ENCODE measurements at regions not wholly inside any gene's neighbourhood (a gene's known extent, or its start where the extent isn't known, plus 50 kb on each side); places are given as distances from the start of the nearest gene placed in this dataset.

DNA sequence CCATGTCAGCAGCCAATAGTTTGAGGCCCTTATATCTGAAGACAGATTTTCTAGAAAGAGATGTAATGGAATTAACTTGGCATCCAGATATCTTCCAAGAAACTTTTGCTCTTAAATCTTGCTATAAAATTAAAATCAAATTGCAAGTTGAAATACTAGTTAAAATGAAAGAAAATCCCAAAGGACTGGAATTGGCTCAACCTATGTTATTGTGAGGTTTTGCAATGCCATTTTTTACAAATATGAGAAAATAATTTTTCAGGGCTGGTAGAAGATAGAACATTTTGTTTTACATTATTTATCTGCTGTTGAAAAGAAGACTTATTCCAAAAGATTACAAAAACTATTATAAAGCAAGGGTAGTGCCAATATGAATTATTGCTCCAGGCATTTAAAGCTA is 92.2 kb upstream of the AGTR1 start:
- no peak overlapping the region for H3K4me3 ChIP-seq (ENCODE audit: low read length in 3 of 3)
- FAIRE-seq = no peak
- intact Hi-C loops (cut with DNase I) = no loop called here

DNA sequence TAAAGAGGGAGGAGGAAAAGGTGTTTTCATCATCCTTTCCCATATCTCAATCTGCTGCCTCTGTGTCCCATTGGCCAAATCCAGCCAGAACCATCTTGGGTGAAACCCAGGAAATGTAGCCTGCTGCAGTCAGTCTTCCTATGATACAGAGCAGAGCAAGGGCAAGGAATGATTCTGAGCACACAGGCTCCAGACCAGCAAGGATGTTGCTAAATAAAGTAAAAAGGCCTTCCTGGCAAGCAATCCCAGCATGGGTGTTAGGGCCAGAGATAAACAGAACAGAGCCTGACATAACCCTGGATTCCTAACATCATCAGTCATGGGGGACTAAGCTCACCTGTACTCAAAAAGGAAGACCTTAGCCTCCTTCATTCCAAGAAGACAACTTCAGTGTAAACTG is 90.7 kb upstream of the AGTR1 start:
- Histone ChIP-seq H3K9ac (ENCODE audit: low read length in 3 of 3) (no peak overlapping the region), H3K27ac (ENCODE audit: low read depth in 2 of 2, low read length in 2 of 2) (no peak overlapping the region), H3K27me3 (ENCODE audit: control insufficient read depth, insufficient read depth, low read length) (no peaks in the 10 kb centered on the region), H3K9me3 (ENCODE audit: control insufficient read depth in 2 of 3, insufficient read depth in 1 of 3, low read length in 3 of 3) (no peaks in the 10 kb centered on the region), H3K4me1 (ENCODE audit: control insufficient read depth in 2 of 3, insufficient read depth in 2 of 3, low read depth in 1 of 3, low read length in 3 of 3) (peaks cover 0 to 1% (median under 1%) of the 10 kb centered on the region in 3 donors), H3K36me3 (ENCODE audit: control insufficient read depth in 2 of 3, insufficient read depth in 3 of 3, low read length in 3 of 3) (no peaks in the 10 kb centered on the region), H3K4me3 (ENCODE audit: low read length in 3 of 3) (no peak overlapping the region)
- intact Hi-C loops (cut with DNase I) = no loop called here
- TF ChIP-seq, protein P1, sequence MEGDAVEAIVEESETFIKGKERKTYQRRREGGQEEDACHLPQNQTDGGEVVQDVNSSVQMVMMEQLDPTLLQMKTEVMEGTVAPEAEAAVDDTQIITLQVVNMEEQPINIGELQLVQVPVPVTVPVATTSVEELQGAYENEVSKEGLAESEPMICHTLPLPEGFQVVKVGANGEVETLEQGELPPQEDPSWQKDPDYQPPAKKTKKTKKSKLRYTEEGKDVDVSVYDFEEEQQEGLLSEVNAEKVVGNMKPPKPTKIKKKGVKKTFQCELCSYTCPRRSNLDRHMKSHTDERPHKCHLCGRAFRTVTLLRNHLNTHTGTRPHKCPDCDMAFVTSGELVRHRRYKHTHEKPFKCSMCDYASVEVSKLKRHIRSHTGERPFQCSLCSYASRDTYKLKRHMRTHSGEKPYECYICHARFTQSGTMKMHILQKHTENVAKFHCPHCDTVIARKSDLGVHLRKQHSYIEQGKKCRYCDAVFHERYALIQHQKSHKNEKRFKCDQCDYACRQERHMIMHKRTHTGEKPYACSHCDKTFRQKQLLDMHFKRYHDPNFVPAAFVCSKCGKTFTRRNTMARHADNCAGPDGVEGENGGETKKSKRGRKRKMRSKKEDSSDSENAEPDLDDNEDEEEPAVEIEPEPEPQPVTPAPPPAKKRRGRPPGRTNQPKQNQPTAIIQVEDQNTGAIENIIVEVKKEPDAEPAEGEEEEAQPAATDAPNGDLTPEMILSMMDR (IDR thresholded peaks at IDR 0.05; ENCODE audit: borderline replicate concordance, extremely low read depth, insufficient read depth) = no peak
- no peak for DNase-seq
- no peak for FAIRE-seq

More for the DNA sequence above, 92.2 kb upstream of the AGTR1 start:
- no peak for DNase-seq
- TF ChIP-seq, protein P1 (IDR thresholded peaks at IDR 0.05; ENCODE audit: borderline replicate concordance, extremely low read depth, insufficient read depth) = no peak
- H3K9ac ChIP-seq (ENCODE audit: low read length in 3 of 3) = no peak overlapping the region
- no peak overlapping the region for H3K27ac ChIP-seq (ENCODE audit: low read depth in 2 of 2, low read length in 2 of 2)
- H3K27me3 ChIP-seq (ENCODE audit: control insufficient read depth, insufficient read depth, low read length) = no peaks in the 10 kb centered on the region
- H3K9me3 ChIP-seq (ENCODE audit: control insufficient read depth in 2 of 3, insufficient read depth in 1 of 3, low read length in 3 of 3) = no peaks in the 10 kb centered on the region
- no peaks in the 10 kb centered on the region for H3K36me3 ChIP-seq (ENCODE audit: control insufficient read depth in 2 of 3, insufficient read depth in 3 of 3, low read length in 3 of 3)
- peaks cover 2 to 15% (median 4%) of the 10 kb centered on the region in 3 donors for H3K4me1 ChIP-seq (ENCODE audit: control insufficient read depth in 2 of 3, insufficient read depth in 2 of 3, low read depth in 1 of 3, low read length in 3 of 3)

DNA sequence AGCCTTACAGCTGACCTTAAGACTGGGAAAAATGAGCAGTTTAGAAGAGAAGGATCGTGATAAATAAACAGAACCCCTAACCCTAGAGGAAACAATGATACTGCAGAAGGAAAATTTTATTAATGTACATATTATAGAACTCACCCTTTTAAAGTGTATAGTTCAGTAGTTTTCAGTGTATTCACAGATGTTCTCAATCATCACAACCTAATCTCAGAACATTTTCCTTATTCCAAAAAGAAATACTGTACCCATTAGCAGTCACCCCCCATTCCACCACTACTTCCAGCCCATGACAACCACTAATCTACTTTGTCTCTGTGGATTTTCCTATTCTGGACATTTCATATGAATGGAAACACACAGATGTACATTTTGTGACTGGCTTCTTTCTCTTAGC is 90.2 kb upstream of the AGTR1 start:
- DNase-seq (no peak), FAIRE-seq (no peak)
- Histone ChIP-seq H3K4me1 (ENCODE audit: control insufficient read depth in 2 of 3, insufficient read depth in 2 of 3, low read depth in 1 of 3, low read length in 3 of 3) (no peaks in the 10 kb centered on the region), H3K27me3 (ENCODE audit: control insufficient read depth, insufficient read depth, low read length) (no peaks in the 10 kb centered on the region), H3K27ac (ENCODE audit: low read depth in 2 of 2, low read length in 2 of 2) (no peak overlapping the region), H3K4me3 (ENCODE audit: low read length in 3 of 3) (no peak overlapping the region), H3K9ac (ENCODE audit: low read length in 3 of 3) (no peak overlapping the region), H3K9me3 (ENCODE audit: control insufficient read depth in 2 of 3, insufficient read depth in 1 of 3, low read length in 3 of 3) (no peaks in the 10 kb centered on the region), H3K36me3 (ENCODE audit: control insufficient read depth in 2 of 3, insufficient read depth in 3 of 3, low read length in 3 of 3) (no peaks in the 10 kb centered on the region)
- intact Hi-C loops (cut with DNase I) = no loop called here
- TF ChIP-seq, protein P1 (IDR thresholded peaks at IDR 0.05; ENCODE audit: borderline replicate concordance, extremely low read depth, insufficient read depth) = no peak

GRCh38 chr3:148612278-148612677 is 85.4 kb upstream of the AGTR1 start:
- Histone ChIP-seq H3K4me3 (ENCODE audit: low read length in 3 of 3) (no peak overlapping the region), H3K9ac (ENCODE audit: low read length in 3 of 3) (no peak overlapping the region), H3K4me1 (ENCODE audit: control insufficient read depth in 2 of 3, insufficient read depth in 2 of 3, low read depth in 1 of 3, low read length in 3 of 3) (no peaks in the 10 kb centered on the region), H3K9me3 (ENCODE audit: control insufficient read depth in 2 of 3, insufficient read depth in 1 of 3, low read length in 3 of 3) (no peaks in the 10 kb centered on the region), H3K36me3 (ENCODE audit: control insufficient read depth in 2 of 3, insufficient read depth in 3 of 3, low read length in 3 of 3) (no peaks in the 10 kb centered on the region), H3K27ac (ENCODE audit: low read depth in 2 of 2, low read length in 2 of 2) (no peak overlapping the region), H3K27me3 (ENCODE audit: control insufficient read depth, insufficient read depth, low read length) (no peaks in the 10 kb centered on the region)
- TF ChIP-seq, protein P1 (IDR thresholded peaks at IDR 0.05; ENCODE audit: borderline replicate concordance, extremely low read depth, insufficient read depth) = no peak
- DNase-seq = no peak
- no peak for FAIRE-seq
- intact Hi-C loops (cut with DNase I) = no loop called here
